PFSK-1 (cell line): ENCODE measurements at regions not wholly inside any gene's neighbourhood (a gene's known extent, or its start where the extent isn't known, plus 50 kb on each side); places are given as distances from the start of the nearest gene placed in this dataset.

Source experiments
- TAF1 ChIP-seq: IDR thresholded peaks from 2 replicates; pipeline ENCODE4 v1.6.1; 2012; ENCODE audit warnings: low read length, control low read depth, borderline replicate concordance; ENCODE audit not compliant: insufficient read depth
- TF ChIP-seq, protein P1 (sequence below), 2 experiments: IDR thresholded peaks; 2 replicates each; pipeline versions ENCODE4 v1.6.1 to v1.8.0; 2011 to 2012; ENCODE audit warnings: low read depth in 2 of 2, low read length in 2 of 2, control low read depth in 1 of 2, inconsistent platforms in 1 of 2, mild to moderate bottlenecking in 1 of 2, moderate library complexity in 1 of 2; ENCODE audit not compliant: insufficient read depth in 1 of 2

- no peak for TF ChIP-seq TAF1
- TF ChIP-seq, protein P1, sequence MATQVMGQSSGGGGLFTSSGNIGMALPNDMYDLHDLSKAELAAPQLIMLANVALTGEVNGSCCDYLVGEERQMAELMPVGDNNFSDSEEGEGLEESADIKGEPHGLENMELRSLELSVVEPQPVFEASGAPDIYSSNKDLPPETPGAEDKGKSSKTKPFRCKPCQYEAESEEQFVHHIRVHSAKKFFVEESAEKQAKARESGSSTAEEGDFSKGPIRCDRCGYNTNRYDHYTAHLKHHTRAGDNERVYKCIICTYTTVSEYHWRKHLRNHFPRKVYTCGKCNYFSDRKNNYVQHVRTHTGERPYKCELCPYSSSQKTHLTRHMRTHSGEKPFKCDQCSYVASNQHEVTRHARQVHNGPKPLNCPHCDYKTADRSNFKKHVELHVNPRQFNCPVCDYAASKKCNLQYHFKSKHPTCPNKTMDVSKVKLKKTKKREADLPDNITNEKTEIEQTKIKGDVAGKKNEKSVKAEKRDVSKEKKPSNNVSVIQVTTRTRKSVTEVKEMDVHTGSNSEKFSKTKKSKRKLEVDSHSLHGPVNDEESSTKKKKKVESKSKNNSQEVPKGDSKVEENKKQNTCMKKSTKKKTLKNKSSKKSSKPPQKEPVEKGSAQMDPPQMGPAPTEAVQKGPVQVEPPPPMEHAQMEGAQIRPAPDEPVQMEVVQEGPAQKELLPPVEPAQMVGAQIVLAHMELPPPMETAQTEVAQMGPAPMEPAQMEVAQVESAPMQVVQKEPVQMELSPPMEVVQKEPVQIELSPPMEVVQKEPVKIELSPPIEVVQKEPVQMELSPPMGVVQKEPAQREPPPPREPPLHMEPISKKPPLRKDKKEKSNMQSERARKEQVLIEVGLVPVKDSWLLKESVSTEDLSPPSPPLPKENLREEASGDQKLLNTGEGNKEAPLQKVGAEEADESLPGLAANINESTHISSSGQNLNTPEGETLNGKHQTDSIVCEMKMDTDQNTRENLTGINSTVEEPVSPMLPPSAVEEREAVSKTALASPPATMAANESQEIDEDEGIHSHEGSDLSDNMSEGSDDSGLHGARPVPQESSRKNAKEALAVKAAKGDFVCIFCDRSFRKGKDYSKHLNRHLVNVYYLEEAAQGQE (IDR thresholded peaks at IDR 0.05; ENCODE audit: insufficient read depth in 1 of 2, low read depth in 2 of 2, low read length in 2 of 2): no peak
Measured at GRCh38 chr9:28678097-28678496, 1104.8 kb upstream of the C9orf72 start.
